ENCODE measurements at regions not wholly inside any gene's neighbourhood (a gene's known extent, or its start where the extent isn't known, plus 50 kb on each side); places are given as distances from the start of the nearest gene placed in this dataset.

- TF ChIP-seq POLR2A (IDR thresholded peaks at IDR 0.05) (no peak), CTCF (IDR thresholded peaks at IDR 0.05 in 4 of 5, conservative IDR thresholded peaks at IDR 0.05 in 1 of 5) (no peak)
Measured at GRCh38 chr4:149076401-149076800, 634.2 kb upstream of the NR3C2 start.

Data from gastrocnemius medialis (tissue), 4 donors.